IPS-NIHi7 (cell line): ENCODE measurements at regions not wholly inside any gene's neighbourhood (a gene's known extent, or its start where the extent isn't known, plus 50 kb on each side); places are given as distances from the start of the nearest gene placed in this dataset.
A peak's percentile ranks its signal among the peaks of the same experiment; 100 is the strongest.

Source experiments
- DNase-seq: peaks from one replicate; pipeline ENCODE4 v3.0.0; 2012; ENCODE audit warnings: mixed read lengths; ENCODE audit errors: extremely low spot score

DNA sequence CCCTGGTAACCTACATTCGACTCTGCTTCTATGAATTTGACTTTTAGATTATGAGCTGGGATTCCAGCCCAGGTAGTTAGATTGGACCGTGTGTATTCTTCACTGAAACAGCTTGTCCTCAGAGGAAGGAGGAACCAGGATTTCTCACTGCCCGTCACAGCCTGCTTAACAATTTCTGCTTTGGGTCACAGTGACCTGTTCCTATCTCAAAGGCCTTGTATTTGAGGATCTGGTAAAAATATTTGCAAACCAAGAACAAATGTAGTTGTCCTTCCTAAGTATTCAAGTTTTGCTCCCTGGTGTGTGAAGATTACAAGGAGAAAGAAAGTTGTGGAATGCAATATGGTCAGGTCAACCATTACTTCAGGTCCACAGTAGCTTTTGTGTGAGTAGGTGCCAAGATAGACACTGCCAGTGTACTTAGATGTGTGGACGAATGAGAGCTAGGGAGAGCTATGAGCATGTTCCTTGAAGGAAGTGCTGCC, 55.1 kb downstream of the KIF4B start:
- no peak for DNase-seq

GRCh38 chr5:155069961-155070360, 56.4 kb downstream of the KIF4B start:
- no peak for DNase-seq

DNA sequence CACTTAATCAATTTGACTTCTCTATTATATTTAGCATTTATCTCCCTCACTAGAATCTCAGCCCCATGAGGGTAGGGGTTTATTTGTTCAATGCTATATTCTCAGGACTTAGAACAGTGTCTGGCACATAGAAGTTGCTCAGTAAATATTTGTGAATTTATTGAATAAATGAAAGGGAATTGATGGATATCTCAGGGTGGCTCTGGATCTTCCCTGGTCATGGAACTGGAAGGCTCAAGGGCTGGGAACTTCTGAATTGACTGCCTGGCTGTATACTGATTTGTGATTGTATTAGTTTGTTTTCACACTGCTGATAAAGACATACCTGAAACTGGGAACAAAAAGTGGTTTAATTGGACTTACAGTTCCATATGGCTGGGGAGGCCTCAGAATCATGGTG, 57.2 kb downstream of the KIF4B start:
- DNase-seq: no peak

DNA sequence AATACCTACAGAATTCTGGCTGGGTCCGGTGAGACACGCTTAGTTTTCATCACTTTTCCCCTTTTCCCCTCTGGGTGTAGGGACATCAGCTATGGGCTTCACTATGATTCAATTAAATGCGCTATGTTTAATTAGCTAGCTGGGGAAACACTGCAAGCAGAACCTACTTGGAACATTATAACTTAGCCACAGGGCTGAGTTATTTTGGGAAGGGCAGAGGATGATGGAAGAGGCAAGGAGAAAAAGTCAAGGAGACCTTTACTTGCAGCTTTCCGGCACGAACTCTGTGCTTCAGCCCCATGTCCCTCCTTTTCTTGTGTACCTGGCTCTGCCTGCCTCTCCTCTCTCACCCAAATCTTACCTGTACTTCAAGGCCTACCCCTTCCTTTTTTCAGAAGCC, 62.8 kb downstream of the KIF4B start:
- no peak for DNase-seq

GRCh38 chr5:155079698-155080097, 66.1 kb downstream of the KIF4B start:
- no peak for DNase-seq

- DNase-seq: no peak
These were observed 67.2 kb downstream of the KIF4B start for GRCh38 chr5:155080721-155081120.

DNA sequence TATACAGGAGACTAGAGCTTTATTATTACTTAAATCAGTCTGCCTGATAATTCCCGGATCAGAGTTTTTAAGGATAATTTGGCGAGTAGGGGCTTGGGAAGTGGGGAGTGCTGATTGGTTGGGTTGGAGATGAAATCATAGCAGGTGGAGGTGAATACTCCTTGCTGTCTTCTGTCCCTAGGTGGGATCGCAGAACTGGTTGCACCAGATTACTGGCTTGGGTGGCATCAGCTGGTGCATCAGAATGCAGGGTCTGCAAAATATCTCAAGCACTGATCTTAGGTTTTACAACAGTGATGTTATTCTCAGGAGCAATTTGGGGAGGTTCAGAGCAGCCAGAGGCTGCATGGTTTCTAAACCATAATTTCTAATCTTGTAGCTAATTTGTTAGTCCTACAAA, 68.1 kb downstream of the KIF4B start:
- no peak for DNase-seq

- DNase-seq: peak; percentile 35
These were observed 68.8 kb downstream of the KIF4B start for GRCh38 chr5:155082401-155082800.

- no peak for DNase-seq
These were observed 71.9 kb downstream of the KIF4B start for GRCh38 chr5:155085282-155085989.

DNA sequence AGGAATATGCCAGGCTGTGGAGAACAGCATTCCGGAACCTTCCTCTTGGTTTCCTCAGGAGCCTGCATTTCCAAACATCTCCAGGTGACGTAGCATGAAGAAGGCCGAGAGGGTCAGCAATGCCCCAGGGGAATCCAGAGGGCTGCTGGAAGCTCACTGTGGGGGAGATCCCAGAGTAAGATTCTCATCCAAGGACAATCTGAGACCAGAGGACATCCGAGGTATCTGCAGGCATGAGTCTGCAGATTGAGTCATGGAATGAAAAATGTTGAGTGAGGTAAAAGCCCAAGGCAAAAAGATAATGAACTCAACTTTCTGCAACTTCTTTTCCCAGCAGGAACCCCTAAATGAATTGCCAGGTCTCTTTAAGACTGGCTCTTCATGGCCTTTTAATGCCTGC, 73.5 kb downstream of the KIF4B start:
- DNase-seq: no peak

- DNase-seq: no peak
These were observed 75.3 kb downstream of the KIF4B start for GRCh38 chr5:155088811-155089210.

DNA sequence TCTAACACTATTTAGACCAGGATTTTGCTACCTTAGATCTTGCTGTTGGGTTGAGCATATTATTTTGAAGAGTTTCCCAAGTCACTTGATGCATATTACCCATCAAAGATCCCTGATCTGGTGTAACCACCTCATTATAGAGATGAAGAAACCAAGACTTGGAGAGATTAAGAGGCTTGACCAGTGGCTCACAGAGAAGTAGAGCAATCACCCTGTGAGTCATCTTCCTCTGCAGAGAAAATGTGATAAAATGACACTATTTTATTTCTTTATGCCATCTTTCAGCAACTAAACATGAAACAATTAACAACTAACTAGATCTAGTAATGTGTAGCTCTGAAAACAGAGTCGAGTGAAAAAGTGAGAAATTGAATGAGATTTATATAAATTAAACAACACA, 76.1 kb downstream of the KIF4B start:
- DNase-seq: no peak

- DNase-seq: no peak
These were observed 77.6 kb downstream of the KIF4B start for GRCh38 chr5:155091063-155091648.

DNA sequence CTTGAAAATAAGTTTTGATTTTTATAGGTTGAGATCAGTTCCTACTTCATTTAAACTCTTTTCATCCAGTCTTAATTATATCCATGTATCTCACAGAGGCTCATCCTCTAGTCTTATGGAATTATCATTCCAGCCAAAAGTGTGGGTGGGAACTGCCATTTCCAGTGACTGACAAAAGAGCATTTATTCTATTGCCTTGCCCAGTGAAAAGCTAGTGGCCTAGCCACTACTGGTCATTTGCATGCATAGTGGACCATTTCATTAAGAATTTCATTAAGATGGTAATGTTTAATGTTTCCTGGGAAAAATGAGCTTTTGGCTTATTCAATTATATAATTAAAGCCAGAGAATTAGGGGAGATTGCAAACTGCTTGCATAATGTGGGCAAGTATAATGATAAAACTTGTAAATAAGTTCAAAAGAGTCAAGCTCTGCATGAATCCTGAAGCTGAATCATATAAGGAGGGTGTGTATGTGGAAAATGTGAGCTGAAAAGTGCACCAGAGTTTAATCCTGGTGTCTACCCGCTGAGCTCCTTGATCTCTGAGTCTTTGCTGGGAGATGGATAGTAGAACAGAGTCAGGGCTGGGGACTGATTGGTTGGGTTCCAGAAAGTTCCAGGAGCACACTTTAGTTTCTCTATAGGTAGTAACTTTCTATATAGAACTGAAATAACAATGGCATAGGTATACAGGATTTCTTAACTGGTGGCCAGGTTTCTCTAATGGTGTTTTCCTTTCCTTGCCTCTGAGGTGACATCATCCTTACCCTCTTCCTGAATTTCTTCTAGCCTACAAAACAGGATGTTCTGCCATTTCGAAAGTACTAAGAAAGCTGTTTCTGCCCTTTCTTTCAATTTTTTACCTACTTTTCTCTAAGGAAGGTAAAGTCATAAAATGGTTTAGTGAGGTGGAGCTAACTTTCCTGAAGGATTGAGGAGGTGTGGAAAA, 78.5 kb downstream of the KIF4B start:
- DNase-seq: no peak

DNA sequence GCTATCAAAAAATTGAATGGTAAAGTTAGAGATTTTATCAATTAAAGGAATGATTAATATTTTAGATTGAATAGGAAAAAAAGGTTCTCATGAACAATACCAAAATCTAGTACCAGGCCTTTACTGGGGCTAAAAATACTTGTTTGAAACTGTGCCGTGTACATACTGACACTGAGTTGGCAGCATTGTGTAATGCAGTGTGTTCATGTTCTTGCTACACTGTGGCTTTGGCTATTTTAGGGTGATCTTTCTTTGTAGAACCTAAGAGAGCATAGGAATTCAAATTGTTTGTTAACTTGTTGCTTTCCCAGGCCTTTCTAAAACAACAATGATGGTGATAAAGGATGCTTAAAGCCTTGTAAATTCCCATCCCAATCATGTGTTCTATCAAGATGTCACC, 80.9 kb downstream of the KIF4B start:
- DNase-seq: no peak

- no peak for DNase-seq
These were observed 84.4 kb downstream of the KIF4B start for GRCh38 chr5:155097995-155098394.

GRCh38 chr5:155098433-155098832, 84.9 kb downstream of the KIF4B start:
- no peak for DNase-seq

DNA sequence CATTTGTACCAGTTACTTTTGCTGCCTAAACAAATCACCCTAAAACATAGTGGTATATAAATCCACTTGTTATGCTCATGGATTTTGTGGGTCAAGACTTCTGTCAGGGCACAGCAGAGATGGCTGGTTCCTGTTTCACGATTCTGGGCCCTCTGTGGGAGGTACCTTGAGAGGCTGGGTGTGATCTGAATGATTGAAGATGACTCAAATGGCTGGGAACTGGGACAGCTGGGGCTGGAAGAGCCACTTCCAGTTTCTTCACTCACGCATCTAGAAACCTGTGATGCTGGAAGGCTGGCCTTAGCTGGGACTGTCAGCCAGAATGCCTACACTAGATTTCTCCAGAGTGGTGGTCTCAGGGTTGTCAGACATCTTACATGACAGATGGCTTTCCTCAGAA, 88.1 kb downstream of the KIF4B start:
- no peak for DNase-seq

DNA sequence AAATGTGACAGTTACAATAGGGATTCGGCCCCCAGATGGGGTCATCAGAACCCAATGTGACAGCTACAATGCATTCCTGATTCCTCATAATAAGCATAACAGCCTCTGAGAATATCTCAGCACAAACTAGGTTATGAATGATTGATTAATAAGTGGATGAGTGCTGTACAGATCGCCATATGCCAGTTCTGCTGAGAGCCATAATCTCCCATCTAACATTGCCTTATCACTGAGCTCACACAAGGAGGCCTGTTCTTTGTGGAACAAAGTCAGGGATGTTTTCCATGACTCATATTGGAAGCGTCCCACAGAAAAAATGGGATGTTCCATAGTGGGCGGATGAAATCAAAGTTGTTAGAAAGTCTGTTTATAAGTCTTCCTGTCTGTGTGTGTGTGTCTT, 89.6 kb downstream of the KIF4B start:
- no peak for DNase-seq

DNA sequence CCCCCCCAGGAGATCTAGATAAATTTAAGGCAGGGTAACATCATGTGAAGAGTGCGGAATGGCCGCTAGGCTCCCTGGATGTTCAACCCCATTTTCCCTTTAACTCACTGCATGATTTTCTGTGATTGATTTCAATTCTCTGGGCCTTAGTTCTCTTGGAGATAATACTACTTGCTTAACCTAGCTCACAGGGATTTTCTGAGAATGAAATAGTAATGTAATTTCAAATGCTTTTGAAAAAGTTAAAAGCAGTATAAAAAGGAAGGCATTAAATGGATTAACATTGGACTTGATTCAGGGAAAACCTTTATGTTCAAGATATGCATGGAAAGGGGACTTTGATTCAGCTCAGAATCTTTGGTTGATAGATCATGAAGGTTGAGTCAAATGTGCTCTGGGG, 90.9 kb downstream of the KIF4B start:
- no peak for DNase-seq

GRCh38 chr5:155106221-155106620, 92.7 kb downstream of the KIF4B start:
- DNase-seq: no peak

DNA sequence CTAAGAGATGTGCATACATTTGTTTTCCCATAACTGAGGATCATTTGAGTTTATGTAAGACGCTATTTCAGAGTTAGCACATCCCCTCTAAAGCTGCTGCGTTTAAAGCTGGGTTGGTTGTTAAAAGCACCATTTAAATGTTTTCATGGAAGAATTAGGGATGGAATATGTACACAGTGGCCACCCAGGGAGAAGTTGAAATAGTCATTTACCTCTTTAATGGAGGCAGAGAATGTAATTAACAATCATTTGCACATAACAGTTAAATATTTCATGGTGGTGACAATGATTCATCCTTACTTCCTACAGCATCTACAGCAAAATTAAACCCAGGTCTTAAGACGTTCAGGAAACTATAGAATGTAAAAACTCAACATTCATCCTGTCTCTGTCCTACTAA, 100.3 kb downstream of the KIF4B start:
- no peak for DNase-seq

DNA sequence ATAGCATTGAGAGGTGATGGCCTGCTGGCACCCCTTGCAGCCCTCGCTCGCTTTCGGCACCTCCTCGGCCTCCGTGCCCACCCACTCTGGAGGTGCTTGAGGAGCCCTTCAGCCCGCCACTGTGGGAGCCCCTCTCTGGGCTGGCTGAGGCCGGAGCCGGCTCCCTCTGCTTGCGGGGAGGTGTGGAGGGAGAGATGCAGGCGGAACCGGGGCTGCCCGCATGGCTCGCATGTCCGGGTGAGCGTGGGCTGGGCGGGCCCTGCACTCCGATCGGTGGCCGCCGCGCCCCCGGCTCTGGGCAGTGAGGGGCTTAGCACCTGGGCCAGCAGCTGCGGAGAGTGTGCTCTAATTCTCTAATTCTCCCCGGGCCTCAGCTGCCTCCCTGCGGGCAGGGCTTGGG, 101.1 kb downstream of the KIF4B start:
- DNase-seq: no peak
